Upper lobe of left lung (tissue), 4 donors: ENCODE measurements at regions not wholly inside any gene's neighbourhood (a gene's known extent, or its start where the extent isn't known, plus 50 kb on each side); places are given as distances from the start of the nearest gene placed in this dataset.

Experiments
- CTCF ChIP-seq, 6 experiments: fragments of 450-650 bp in 4 of 6; fragments of 200-600 bp in 2 of 6; sonication (generic) in 2 of 6; IDR thresholded peaks; one replicate each; pipeline ENCODE4 v1.5.1; 2016 to 2019; ENCODE audit warnings: antibody characterized with exemption in 6 of 6
- EP300 ChIP-seq, 4 donors: sonication (generic); formaldehyde crosslinking; IDR thresholded peaks; one replicate each; pipeline ENCODE4 v1.5.1; 2017; ENCODE audit warnings: antibody characterized with exemption in 4 of 4, control low read depth in 2 of 4

- TF ChIP-seq EP300 (IDR thresholded peaks at IDR 0.05) (no peak), CTCF (IDR thresholded peaks at IDR 0.05) (no peak)
Measured at GRCh38 chr9:29981013-29981412, 2403.4 kb upstream of the ACO1 start.
